HCEC 1CT (cell line): ENCODE measurements at regions not wholly inside any gene's neighbourhood (a gene's known extent, or its start where the extent isn't known, plus 50 kb on each side); places are given as distances from the start of the nearest gene placed in this dataset.
A peak's percentile ranks its signal among the peaks of the same experiment; 100 is the strongest.

Source experiments
- DNase-seq: peaks from one replicate; pipeline ENCODE4 v3.0.0-alpha.2; 2017

GRCh38 chr2:207464007-207464406 lies 65.8 kb upstream of the CREB1 start:
- no peak for DNase-seq

- no peak for DNase-seq
Observed at GRCh38 chr2:207465894-207466293, 63.9 kb upstream of the CREB1 start.

- DNase-seq, result peak; percentile 88
Observed at GRCh38 chr2:207467716-207468347, 61.9 kb upstream of the CREB1 start.

- DNase-seq, result no peak
Observed at GRCh38 chr2:207468488-207468887, 61.3 kb upstream of the CREB1 start.

- DNase-seq, result no peak
Observed at GRCh38 chr2:207469451-207469850, 60.3 kb upstream of the CREB1 start.

GRCh38 chr2:207469943-207470729 lies 59.6 kb upstream of the CREB1 start:
- no peak for DNase-seq

GRCh38 chr2:207471261-207471660 lies 58.5 kb upstream of the CREB1 start:
- no peak for DNase-seq

GRCh38 chr2:207472343-207473048 lies 57.3 kb upstream of the CREB1 start:
- DNase-seq, result peak; percentile 53

GRCh38 chr2:207473049-207473930 lies 56.5 kb upstream of the CREB1 start:
- peak; percentile 85 for DNase-seq

- no peak for DNase-seq
Observed at GRCh38 chr2:207473931-207474235, 55.9 kb upstream of the CREB1 start.

- peak; percentile 54 for DNase-seq
Observed at GRCh38 chr2:207474863-207475485, 54.8 kb upstream of the CREB1 start.

GRCh38 chr2:207475546-207475945 lies 54.2 kb upstream of the CREB1 start:
- no peak for DNase-seq

- no peak for DNase-seq
Observed at GRCh38 chr2:207477896-207478295, 51.9 kb upstream of the CREB1 start.

- no peak for DNase-seq
Observed at GRCh38 chr2:207478572-207478971, 51.2 kb upstream of the CREB1 start.

GRCh38 chr2:207479198-207479785 lies 50.5 kb upstream of the CREB1 start:
- no peak for DNase-seq
